ENCODE measurements at regions not wholly inside any gene's neighbourhood (a gene's known extent, or its start where the extent isn't known, plus 50 kb on each side); places are given as distances from the start of the nearest gene placed in this dataset.

- H3K9me3 ChIP-seq (ENCODE audit: control insufficient read depth in 2 of 2, low read length in 2 of 2): no peaks in the 10 kb centered on the region
- H3K27me3 ChIP-seq (ENCODE audit: control insufficient read depth in 2 of 2, insufficient read depth in 2 of 2, low read length in 2 of 2): peaks cover 2 to 3% of the 10 kb centered on the region in 2 donors
- no peak overlapping the region for H3K27ac ChIP-seq (ENCODE audit: low read depth in 2 of 2, low read length in 2 of 2)
- H3K9ac ChIP-seq (ENCODE audit: low read depth in 1 of 2, low read length in 2 of 2): no peak overlapping the region
- H3K36me3 ChIP-seq (ENCODE audit: control insufficient read depth in 2 of 2, insufficient read depth in 2 of 2, low read length in 2 of 2): no peaks in the 10 kb centered on the region
- peaks cover 0 to 2% of the 10 kb centered on the region in 2 donors for H3K4me1 ChIP-seq (ENCODE audit: control insufficient read depth in 2 of 2, insufficient read depth in 2 of 2, low read length in 2 of 2)
- H3K4me3 ChIP-seq (ENCODE audit: low read length in 2 of 2): no peak overlapping the region
These were observed 112.3 kb downstream of the CRYAA start for GRCh38 chr21:43280949-43281633.

- Histone ChIP-seq H3K27ac (ENCODE audit: low read depth in 2 of 2, low read length in 2 of 2) (no peak overlapping the region), H3K4me3 (ENCODE audit: low read length in 2 of 2) (no peak overlapping the region), H3K36me3 (ENCODE audit: control insufficient read depth in 2 of 2, insufficient read depth in 2 of 2, low read length in 2 of 2) (no peaks in the 10 kb centered on the region), H3K9ac (ENCODE audit: low read depth in 1 of 2, low read length in 2 of 2) (no peak overlapping the region), H3K27me3 (ENCODE audit: control insufficient read depth in 2 of 2, insufficient read depth in 2 of 2, low read length in 2 of 2) (peaks cover 3% of the 10 kb centered on the region in 2 donors), H3K9me3 (ENCODE audit: control insufficient read depth in 2 of 2, low read length in 2 of 2) (no peaks in the 10 kb centered on the region), H3K4me1 (ENCODE audit: control insufficient read depth in 2 of 2, insufficient read depth in 2 of 2, low read length in 2 of 2) (peaks cover 0 to 2% of the 10 kb centered on the region in 2 donors)
These were observed 110.7 kb downstream of the CRYAA start for GRCh38 chr21:43279578-43279894.

DNA sequence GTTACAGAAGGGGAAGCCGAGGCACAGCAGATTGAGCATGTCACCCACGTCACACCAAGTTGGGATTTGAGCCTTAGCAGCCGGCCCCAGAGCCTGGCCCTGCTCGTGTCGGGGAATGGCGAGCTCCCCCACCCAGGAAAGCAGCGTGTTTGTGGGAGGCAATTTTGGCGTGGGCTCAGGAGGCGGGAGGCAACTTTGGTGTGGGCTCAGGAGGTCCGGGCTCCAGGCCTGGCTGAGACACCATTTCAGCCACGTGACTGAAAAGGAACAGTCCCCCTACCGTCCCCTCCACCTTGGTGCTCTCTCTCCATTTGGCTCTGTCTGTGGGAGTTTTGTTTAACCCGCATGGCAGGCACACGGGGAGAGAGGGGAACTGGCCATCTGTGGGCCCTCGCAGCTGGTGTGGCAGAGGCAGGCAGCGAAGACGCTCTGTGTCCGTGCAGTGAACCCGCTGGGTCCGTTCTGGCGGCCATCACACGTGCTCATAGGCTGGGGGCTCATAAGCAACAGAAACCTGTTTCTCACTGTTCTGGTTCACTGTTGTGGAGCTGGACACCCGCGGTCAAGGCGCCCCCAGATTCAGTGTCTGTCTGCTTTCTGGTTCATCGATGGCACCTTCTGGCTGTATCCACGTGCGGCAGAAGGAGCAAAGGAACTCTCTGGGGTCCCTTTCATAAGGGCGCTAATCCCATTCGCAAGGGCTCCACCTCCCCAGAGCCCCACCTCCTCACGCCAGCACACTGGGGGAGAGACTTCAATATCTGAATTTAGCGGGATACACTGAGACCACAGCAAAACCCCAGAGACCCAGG lies 110.2 kb downstream of the CRYAA start:
- H3K36me3 ChIP-seq (ENCODE audit: control insufficient read depth in 2 of 2, insufficient read depth in 2 of 2, low read length in 2 of 2): no peaks in the 10 kb centered on the region
- no peak overlapping the region for H3K9ac ChIP-seq (ENCODE audit: low read depth in 1 of 2, low read length in 2 of 2)
- no peak overlapping the region for H3K4me3 ChIP-seq (ENCODE audit: low read length in 2 of 2)
- H3K4me1 ChIP-seq (ENCODE audit: control insufficient read depth in 2 of 2, insufficient read depth in 2 of 2, low read length in 2 of 2): peaks cover 0 to 2% of the 10 kb centered on the region in 2 donors
- H3K27me3 ChIP-seq (ENCODE audit: control insufficient read depth in 2 of 2, insufficient read depth in 2 of 2, low read length in 2 of 2): peaks cover 3 to 4% of the 10 kb centered on the region in 2 donors
- no peak overlapping the region for H3K27ac ChIP-seq (ENCODE audit: low read depth in 2 of 2, low read length in 2 of 2)
- no peaks in the 10 kb centered on the region for H3K9me3 ChIP-seq (ENCODE audit: control insufficient read depth in 2 of 2, low read length in 2 of 2)

DNA sequence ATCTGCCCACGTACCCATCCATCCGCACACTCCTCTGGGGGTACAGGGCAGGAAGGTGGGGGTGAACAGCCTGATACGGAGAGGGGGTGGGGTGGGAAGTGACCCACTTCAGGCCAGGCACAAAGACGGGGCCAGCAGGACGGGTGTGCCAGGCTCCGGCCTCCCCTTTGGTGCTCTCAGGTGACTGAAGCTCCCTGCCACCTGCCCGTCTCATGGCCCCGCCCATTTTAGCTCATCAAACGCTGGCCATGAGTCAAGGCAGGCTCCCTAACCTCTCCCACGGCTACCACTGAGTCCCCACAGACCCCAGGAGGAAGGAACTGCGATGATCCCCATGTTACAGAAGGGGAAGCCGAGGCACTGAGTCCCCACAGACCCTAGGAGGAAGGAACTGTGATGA lies 109.6 kb downstream of the CRYAA start:
- Histone ChIP-seq H3K27ac (ENCODE audit: low read depth in 2 of 2, low read length in 2 of 2) (no peak overlapping the region), H3K9me3 (ENCODE audit: control insufficient read depth in 2 of 2, low read length in 2 of 2) (no peaks in the 10 kb centered on the region), H3K4me3 (ENCODE audit: low read length in 2 of 2) (no peak overlapping the region), H3K36me3 (ENCODE audit: control insufficient read depth in 2 of 2, insufficient read depth in 2 of 2, low read length in 2 of 2) (no peaks in the 10 kb centered on the region), H3K9ac (ENCODE audit: low read depth in 1 of 2, low read length in 2 of 2) (no peak overlapping the region), H3K4me1 (ENCODE audit: control insufficient read depth in 2 of 2, insufficient read depth in 2 of 2, low read length in 2 of 2) (peaks cover 0 to 2% of the 10 kb centered on the region in 2 donors), H3K27me3 (ENCODE audit: control insufficient read depth in 2 of 2, insufficient read depth in 2 of 2, low read length in 2 of 2) (peaks cover 3 to 9% of the 10 kb centered on the region in 2 donors)

DNA sequence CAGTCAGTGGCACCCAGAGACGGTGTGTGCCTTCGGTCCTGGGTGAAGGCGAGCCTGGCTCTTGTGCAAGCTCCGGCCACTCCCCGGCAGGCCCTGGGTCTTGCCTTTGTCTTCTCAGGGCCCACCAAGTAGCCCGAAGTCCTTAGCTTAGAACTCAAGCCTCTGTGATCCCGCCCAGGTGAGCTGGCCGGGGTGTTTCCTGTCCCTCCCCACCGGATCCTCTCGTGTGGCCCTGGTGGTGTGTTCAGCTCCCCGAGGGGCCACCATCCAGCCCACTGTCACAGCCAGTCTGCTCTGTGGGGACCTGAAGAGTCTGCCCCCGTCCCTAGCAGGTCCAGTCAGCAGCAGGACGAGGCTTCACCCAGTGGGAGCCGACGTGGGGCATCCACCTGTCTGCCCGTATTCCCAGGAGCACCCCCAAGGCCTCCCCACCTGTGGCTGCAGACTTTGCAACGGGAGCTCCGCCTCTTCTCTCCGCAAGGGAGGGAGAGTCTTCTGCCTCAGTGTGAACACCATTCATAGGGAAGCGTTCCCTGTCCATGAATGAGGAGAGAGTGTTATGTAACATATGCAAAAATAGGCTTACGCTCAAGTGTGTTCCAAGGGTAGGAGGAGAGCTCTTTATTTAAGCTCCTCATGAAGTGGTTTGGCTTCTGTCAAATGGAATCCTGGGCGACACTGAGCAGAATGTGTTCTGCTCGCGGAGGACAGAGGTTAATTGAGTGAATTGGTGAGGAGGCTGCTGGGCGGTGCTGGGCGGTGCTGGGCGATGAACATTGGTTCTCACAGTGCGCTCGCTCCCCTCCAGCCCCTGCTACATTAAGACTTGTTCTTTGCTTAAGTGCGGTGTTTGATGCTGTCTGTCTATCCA lies 108.9 kb downstream of the CRYAA start:
- Histone ChIP-seq H3K9ac (ENCODE audit: low read depth in 1 of 2, low read length in 2 of 2) (no peak overlapping the region), H3K36me3 (ENCODE audit: control insufficient read depth in 2 of 2, insufficient read depth in 2 of 2, low read length in 2 of 2) (no peaks in the 10 kb centered on the region), H3K4me3 (ENCODE audit: low read length in 2 of 2) (no peak overlapping the region), H3K9me3 (ENCODE audit: control insufficient read depth in 2 of 2, low read length in 2 of 2) (no peaks in the 10 kb centered on the region), H3K27me3 (ENCODE audit: control insufficient read depth in 2 of 2, insufficient read depth in 2 of 2, low read length in 2 of 2) (peaks cover 3 to 11% of the 10 kb centered on the region in 2 donors), H3K4me1 (ENCODE audit: control insufficient read depth in 2 of 2, insufficient read depth in 2 of 2, low read length in 2 of 2) (peaks cover 0 to 2% of the 10 kb centered on the region in 2 donors), H3K27ac (ENCODE audit: low read depth in 2 of 2, low read length in 2 of 2) (no peak overlapping the region)

- Histone ChIP-seq H3K27me3 (ENCODE audit: control insufficient read depth in 2 of 2, insufficient read depth in 2 of 2, low read length in 2 of 2) (peaks cover 3 to 11% of the 10 kb centered on the region in 2 donors), H3K27ac (ENCODE audit: low read depth in 2 of 2, low read length in 2 of 2) (no peak overlapping the region)
These were observed 108.0 kb downstream of the CRYAA start for GRCh38 chr21:43276811-43277210.

DNA sequence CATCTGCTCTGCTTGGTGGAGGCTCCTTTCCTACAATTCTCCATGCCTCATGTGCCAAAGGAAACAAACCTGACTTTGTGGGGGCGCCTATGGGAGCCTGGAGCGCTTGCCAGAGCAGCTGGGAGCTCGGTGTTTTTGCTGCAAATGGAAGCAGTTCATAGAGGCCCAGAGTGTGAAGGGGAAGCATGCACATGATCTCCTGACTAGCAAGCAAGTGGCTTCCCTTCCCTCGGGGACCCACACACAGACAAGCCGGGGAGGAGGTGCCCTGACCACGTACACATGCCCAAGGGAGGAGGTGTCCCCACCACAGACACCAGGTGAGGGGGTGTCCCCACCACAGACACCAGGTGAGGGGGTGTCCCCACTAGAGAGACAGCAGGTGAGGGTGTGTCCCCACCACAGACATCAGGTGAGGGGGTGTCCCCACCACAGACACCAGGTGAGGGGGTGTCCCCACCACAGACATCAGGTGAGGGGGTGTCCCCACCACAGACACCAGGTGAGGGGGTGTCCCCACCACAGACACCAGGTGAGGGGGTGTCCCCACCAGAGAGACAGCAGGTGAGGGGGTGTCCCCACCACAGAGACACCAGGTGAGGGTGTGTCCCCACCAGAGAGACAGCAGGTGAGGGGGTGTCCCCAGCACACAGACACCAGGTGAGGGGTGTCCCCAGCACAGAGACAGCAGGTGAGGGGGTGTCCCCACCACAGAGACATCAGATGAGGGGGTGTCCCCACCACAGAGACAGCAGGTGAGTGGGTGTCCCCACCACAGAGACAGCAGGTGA lies 106.8 kb downstream of the CRYAA start:
- Histone ChIP-seq H3K27me3 (ENCODE audit: control insufficient read depth in 2 of 2, insufficient read depth in 2 of 2, low read length in 2 of 2) (peaks cover 3 to 11% of the 10 kb centered on the region in 2 donors), H3K9ac (ENCODE audit: low read depth in 1 of 2, low read length in 2 of 2) (no peak overlapping the region), H3K4me3 (ENCODE audit: low read length in 2 of 2) (no peak overlapping the region), H3K9me3 (ENCODE audit: control insufficient read depth in 2 of 2, low read length in 2 of 2) (no peaks in the 10 kb centered on the region), H3K36me3 (ENCODE audit: control insufficient read depth in 2 of 2, insufficient read depth in 2 of 2, low read length in 2 of 2) (no peaks in the 10 kb centered on the region), H3K27ac (ENCODE audit: low read depth in 2 of 2, low read length in 2 of 2) (no peak overlapping the region), H3K4me1 (ENCODE audit: control insufficient read depth in 2 of 2, insufficient read depth in 2 of 2, low read length in 2 of 2) (peaks cover 0 to 2% of the 10 kb centered on the region in 2 donors)

More at GRCh38 chr21:43276811-43277210, 108.0 kb downstream of the CRYAA start:
- H3K9ac ChIP-seq (ENCODE audit: low read depth in 1 of 2, low read length in 2 of 2): no peak overlapping the region
- H3K9me3 ChIP-seq (ENCODE audit: control insufficient read depth in 2 of 2, low read length in 2 of 2): no peaks in the 10 kb centered on the region
- no peaks in the 10 kb centered on the region for H3K36me3 ChIP-seq (ENCODE audit: control insufficient read depth in 2 of 2, insufficient read depth in 2 of 2, low read length in 2 of 2)
- no peak overlapping the region for H3K4me3 ChIP-seq (ENCODE audit: low read length in 2 of 2)
- H3K4me1 ChIP-seq (ENCODE audit: control insufficient read depth in 2 of 2, insufficient read depth in 2 of 2, low read length in 2 of 2): peaks cover 0 to 2% of the 10 kb centered on the region in 2 donors

GRCh38 chr21:43274946-43275310 lies 106.1 kb downstream of the CRYAA start:
- peaks cover 0 to 2% of the 10 kb centered on the region in 2 donors for H3K4me1 ChIP-seq (ENCODE audit: control insufficient read depth in 2 of 2, insufficient read depth in 2 of 2, low read length in 2 of 2)
- no peak overlapping the region for H3K27ac ChIP-seq (ENCODE audit: low read depth in 2 of 2, low read length in 2 of 2)
- H3K27me3 ChIP-seq (ENCODE audit: control insufficient read depth in 2 of 2, insufficient read depth in 2 of 2, low read length in 2 of 2): peaks cover 3 to 11% of the 10 kb centered on the region in 2 donors
- no peaks in the 10 kb centered on the region for H3K36me3 ChIP-seq (ENCODE audit: control insufficient read depth in 2 of 2, insufficient read depth in 2 of 2, low read length in 2 of 2)
- H3K9me3 ChIP-seq (ENCODE audit: control insufficient read depth in 2 of 2, low read length in 2 of 2): no peaks in the 10 kb centered on the region
- H3K9ac ChIP-seq (ENCODE audit: low read depth in 1 of 2, low read length in 2 of 2): no peak overlapping the region
- no peak overlapping the region for H3K4me3 ChIP-seq (ENCODE audit: low read length in 2 of 2)

DNA sequence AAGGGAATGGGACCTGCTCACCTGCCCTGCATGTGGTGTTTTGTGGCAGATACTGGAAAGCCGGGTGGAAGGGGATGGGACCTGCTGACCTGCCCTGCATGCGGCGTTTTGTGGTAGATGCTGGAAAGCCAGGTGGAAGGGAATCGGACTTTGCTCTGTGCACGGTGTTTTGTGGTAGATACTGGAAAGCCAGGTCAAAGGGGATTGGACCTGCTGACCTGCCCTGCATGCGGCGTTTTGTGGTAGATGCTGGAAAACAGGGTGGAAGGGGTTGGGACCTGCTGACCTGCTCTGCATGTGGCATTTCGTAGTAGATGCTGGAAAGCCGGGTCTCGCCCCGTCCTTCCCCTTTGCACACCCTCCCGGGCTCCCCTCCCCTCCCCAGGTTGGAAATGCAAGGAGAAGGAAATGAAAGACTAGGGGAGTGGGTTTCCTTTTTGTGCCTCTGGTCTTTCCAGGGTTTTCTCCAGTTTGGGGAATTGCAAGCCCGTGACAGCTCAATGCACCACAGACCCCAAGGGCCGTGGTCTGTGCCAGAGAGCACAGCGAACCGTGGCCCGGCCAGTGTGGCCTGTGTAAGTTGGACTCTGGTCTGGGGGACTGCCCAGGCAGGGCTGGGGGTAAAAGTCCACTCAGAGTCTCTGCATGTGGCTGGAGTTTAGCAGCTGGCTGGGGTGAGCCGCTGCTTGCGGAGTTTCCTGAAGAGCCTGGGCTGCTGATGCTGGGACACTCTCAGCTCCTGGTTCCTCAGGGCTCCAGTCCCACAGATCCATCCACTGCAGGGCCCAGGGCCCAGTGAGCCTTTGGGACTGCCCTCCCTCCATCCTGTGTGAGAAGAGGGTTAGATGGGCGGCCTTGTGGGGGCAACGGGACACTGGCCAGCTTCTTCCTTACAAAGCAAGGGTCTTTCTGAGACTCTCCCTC lies 105.5 kb downstream of the CRYAA start:
- H3K27me3 ChIP-seq (ENCODE audit: control insufficient read depth in 2 of 2, insufficient read depth in 2 of 2, low read length in 2 of 2): peaks cover 3 to 11% of the 10 kb centered on the region in 2 donors
- no peak overlapping the region for H3K27ac ChIP-seq (ENCODE audit: low read depth in 2 of 2, low read length in 2 of 2)
- no peak overlapping the region for H3K4me3 ChIP-seq (ENCODE audit: low read length in 2 of 2)
- H3K9ac ChIP-seq (ENCODE audit: low read depth in 1 of 2, low read length in 2 of 2): no peak overlapping the region
- peaks cover 0 to 2% of the 10 kb centered on the region in 2 donors for H3K4me1 ChIP-seq (ENCODE audit: control insufficient read depth in 2 of 2, insufficient read depth in 2 of 2, low read length in 2 of 2)
- H3K36me3 ChIP-seq (ENCODE audit: control insufficient read depth in 2 of 2, insufficient read depth in 2 of 2, low read length in 2 of 2): no peaks in the 10 kb centered on the region
- no peaks in the 10 kb centered on the region for H3K9me3 ChIP-seq (ENCODE audit: control insufficient read depth in 2 of 2, low read length in 2 of 2)

Measured in mucosa of rectum (tissue), 2 donors.